Skeletal muscle satellite cell (primary cell): ENCODE measurements at regions not wholly inside any gene's neighbourhood (a gene's known extent, or its start where the extent isn't known, plus 50 kb on each side); places are given as distances from the start of the nearest gene placed in this dataset.
"Not testable (repeated sequence)": the region's sequence is repeated elsewhere in the genome, so short reads cannot be mapped to it uniquely, and the experiment has no call there.

Experiments used
- H3K27me3 ChIP-seq: 2 replicates; pipeline ENCODE4 v1.7.0; 2013; ENCODE audit warnings: low read length; ENCODE audit not compliant: control insufficient read depth, insufficient read depth
- H3K36me3 ChIP-seq: 2 replicates; pipeline ENCODE4 v1.7.0; 2013; ENCODE audit warnings: mild to moderate bottlenecking, control low read depth, low read length; ENCODE audit not compliant: insufficient read depth
- H3K4me1 ChIP-seq: 2 replicates; pipeline ENCODE4 v1.7.0; 2013; ENCODE audit warnings: low read length; ENCODE audit not compliant: control insufficient read depth, insufficient read depth
- H3K4me2 ChIP-seq: 2 replicates; pipeline ENCODE4 v1.7.0; 2013; ENCODE audit warnings: mild to moderate bottlenecking, low read length
- H3K4me3 ChIP-seq: 2 replicates; pipeline ENCODE4 v1.7.0; 2013; ENCODE audit warnings: low read length
- H3K9ac ChIP-seq: 2 replicates; pipeline ENCODE4 v1.7.0; 2013; ENCODE audit warnings: mild to moderate bottlenecking, low read depth, low read length, moderate library complexity
- H3K9me3 ChIP-seq: replicated peaks from 2 replicates; pipeline ENCODE4 v1.7.0; 2013; ENCODE audit warnings: mild to moderate bottlenecking, control low read depth, low read length

- Histone ChIP-seq H3K36me3 (no peaks in the 10 kb centered on the region), H3K4me3 (no peak overlapping the region), H3K4me1 (peaks cover 5% of the 10 kb centered on the region), H3K4me2 (no peak overlapping the region), H3K9ac (no peak overlapping the region), H3K9me3 (no peaks in the 10 kb centered on the region), H3K27me3 (no peaks in the 10 kb centered on the region)
Observed at GRCh38 chr2:83234246-83234645, 1224.8 kb downstream of the SUCLG1 start.

- peaks cover 5% of the 10 kb centered on the region for H3K4me1 ChIP-seq
- H3K9me3 ChIP-seq, result no peaks in the 10 kb centered on the region
- no peak overlapping the region for H3K4me3 ChIP-seq
- H3K36me3 ChIP-seq, result no peaks in the 10 kb centered on the region
- H3K9ac ChIP-seq, result no peak overlapping the region
- H3K4me2 ChIP-seq, result no peak overlapping the region
- H3K27me3 ChIP-seq, result no peaks in the 10 kb centered on the region
Observed at GRCh38 chr2:83233781-83234180, 1225.3 kb downstream of the SUCLG1 start.

DNA sequence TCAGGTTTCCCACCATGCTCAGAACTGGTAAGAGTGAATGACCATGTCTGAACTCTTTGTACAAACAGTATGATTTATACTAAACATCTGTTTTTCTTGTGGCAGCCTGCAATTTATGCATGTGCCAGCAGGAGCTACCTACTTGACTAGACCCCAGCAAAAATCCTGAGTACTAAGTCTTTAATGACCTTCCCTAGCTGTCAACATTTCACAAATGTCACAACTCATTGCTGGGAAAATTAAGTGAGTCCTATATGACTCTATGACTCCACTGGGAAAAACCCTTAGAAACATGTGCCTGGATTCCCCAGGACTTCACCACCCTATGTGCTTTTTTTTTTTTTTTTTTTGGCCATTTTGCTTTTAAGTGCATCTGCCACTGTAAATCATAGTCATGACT is 1225.8 kb downstream of the SUCLG1 start:
- no peak overlapping the region for H3K4me2 ChIP-seq
- peaks cover 5% of the 10 kb centered on the region for H3K4me1 ChIP-seq
- H3K9ac ChIP-seq, result no peak overlapping the region
- no peaks in the 10 kb centered on the region for H3K36me3 ChIP-seq
- no peaks in the 10 kb centered on the region for H3K27me3 ChIP-seq
- no peak overlapping the region for H3K4me3 ChIP-seq
- H3K9me3 ChIP-seq, result no peaks in the 10 kb centered on the region

DNA sequence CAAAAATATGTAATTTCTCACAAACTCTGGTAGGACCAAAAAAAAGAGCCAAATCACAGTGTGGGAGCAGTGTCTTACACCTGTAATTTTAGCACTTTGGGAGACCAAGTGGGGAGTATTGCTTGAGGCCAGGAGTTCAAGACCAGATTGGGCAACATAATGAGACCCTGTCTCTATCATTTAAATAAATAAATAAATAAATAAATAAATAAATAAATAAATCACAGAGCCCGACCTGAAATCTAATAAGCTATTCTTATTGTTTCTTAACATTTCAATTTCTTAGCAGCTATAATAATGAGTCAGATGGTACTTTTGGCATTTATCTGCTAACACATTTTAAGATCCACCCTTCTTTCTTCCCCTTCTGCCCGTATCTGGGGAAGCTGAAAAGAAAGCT is 1229.6 kb downstream of the SUCLG1 start:
- Histone ChIP-seq H3K9me3 (no peaks in the 10 kb centered on the region), H3K27me3 (no peaks in the 10 kb centered on the region), H3K4me3 (no peak overlapping the region), H3K4me1 (peaks cover 5% of the 10 kb centered on the region), H3K4me2 (no peak overlapping the region), H3K36me3 (no peaks in the 10 kb centered on the region), H3K9ac (no peak overlapping the region)

DNA sequence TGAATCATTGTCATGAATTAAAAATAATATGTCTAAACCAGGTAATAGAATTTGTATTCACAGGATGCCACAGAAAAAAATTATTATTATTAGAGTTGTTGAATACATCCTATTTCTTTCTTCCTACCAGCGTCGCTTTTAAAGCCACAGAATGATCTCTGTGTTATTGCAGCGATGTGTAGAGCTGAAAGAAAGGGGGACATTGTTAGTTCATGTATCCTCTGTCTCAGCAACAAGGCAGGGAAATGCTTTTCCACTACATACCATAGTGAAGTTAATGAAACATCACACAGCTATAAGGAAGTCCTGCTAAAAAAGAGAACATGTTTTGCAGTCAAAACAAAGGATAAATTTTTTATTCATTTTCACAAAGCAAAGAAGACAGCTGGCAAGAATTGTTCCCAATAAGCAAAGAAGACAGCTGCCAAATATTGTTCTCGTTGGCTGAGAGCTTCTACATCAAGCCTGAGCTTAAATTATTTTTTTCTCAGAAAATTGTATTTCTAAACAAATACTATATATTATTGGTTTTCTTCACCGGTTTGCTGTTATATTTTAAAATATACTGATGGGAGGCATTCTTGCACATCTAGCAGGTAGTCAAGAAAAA is 1234.4 kb downstream of the SUCLG1 start:
- Histone ChIP-seq H3K36me3 (no peaks in the 10 kb centered on the region), H3K9me3 (no peaks in the 10 kb centered on the region), H3K4me1 (peaks cover 4% of the 10 kb centered on the region), H3K4me2 (no peak overlapping the region), H3K27me3 (no peaks in the 10 kb centered on the region), H3K9ac (no peak overlapping the region), H3K4me3 (no peak overlapping the region)

DNA sequence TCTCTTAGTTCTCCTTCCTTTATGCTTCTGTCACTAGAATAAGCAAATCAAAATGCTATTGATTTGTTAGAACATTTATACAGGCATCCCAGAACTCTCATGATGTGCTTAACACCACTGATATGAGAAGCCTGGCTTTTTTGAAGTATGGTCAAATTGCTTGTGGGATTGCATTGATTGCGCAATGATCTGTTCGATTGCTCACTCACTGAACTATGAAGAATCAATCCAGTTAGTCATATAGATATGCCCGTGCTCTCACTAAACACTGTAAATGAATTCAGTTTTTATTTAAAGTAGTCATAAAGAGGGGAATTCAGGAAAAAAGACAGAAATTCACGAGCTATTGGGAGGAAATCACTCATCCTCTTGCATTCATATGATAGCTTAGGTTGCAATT is 1237.8 kb downstream of the SUCLG1 start:
- no peaks in the 10 kb centered on the region for H3K9me3 ChIP-seq
- no peak overlapping the region for H3K4me2 ChIP-seq
- no peaks in the 10 kb centered on the region for H3K27me3 ChIP-seq
- H3K9ac ChIP-seq, result no peak overlapping the region
- peaks cover 4% of the 10 kb centered on the region for H3K4me1 ChIP-seq
- H3K4me3 ChIP-seq, result no peak overlapping the region
- H3K36me3 ChIP-seq, result no peaks in the 10 kb centered on the region

- Histone ChIP-seq H3K4me1 (peaks cover 4% of the 10 kb centered on the region), H3K36me3 (no peaks in the 10 kb centered on the region), H3K4me2 (no peak overlapping the region), H3K9me3 (no peaks in the 10 kb centered on the region), H3K27me3 (no peaks in the 10 kb centered on the region), H3K9ac (no peak overlapping the region), H3K4me3 (no peak overlapping the region)
Observed at GRCh38 chr2:83217854-83218253, 1241.2 kb downstream of the SUCLG1 start.

DNA sequence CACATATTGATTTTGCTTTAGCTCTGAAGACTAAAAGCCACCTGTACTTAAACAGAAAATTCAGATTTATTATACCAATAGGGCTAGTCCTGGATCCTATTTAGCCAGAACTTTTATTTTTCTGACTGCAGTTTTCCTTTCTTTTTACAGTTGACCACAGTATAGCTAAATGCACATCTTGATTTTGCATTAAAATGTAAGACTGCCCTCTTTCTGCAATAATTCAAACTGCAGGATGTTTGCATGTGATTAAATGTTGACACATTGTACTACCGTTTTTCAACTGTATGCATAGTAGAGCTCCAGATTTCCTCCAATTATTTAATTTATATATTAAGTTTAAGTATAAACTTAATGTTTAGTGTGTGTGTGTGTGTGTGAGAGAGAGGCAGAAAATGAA is 1262.9 kb downstream of the SUCLG1 start:
- Histone ChIP-seq H3K4me3 (no peak overlapping the region), H3K4me1 (no peaks in the 10 kb centered on the region), H3K27me3 (no peaks in the 10 kb centered on the region), H3K9me3 (no peaks in the 10 kb centered on the region), H3K9ac (peak overlapping the region; percentile 7), H3K4me2 (no peak overlapping the region), H3K36me3 (no peaks in the 10 kb centered on the region)

GRCh38 chr2:83191316-83191715 is 1267.8 kb downstream of the SUCLG1 start:
- no peak overlapping the region for H3K4me2 ChIP-seq
- no peaks in the 10 kb centered on the region for H3K9me3 ChIP-seq
- H3K4me1 ChIP-seq, result no peaks in the 10 kb centered on the region
- no peak overlapping the region for H3K4me3 ChIP-seq
- no peaks in the 10 kb centered on the region for H3K27me3 ChIP-seq
- H3K36me3 ChIP-seq, result no peaks in the 10 kb centered on the region
- no peak overlapping the region for H3K9ac ChIP-seq

DNA sequence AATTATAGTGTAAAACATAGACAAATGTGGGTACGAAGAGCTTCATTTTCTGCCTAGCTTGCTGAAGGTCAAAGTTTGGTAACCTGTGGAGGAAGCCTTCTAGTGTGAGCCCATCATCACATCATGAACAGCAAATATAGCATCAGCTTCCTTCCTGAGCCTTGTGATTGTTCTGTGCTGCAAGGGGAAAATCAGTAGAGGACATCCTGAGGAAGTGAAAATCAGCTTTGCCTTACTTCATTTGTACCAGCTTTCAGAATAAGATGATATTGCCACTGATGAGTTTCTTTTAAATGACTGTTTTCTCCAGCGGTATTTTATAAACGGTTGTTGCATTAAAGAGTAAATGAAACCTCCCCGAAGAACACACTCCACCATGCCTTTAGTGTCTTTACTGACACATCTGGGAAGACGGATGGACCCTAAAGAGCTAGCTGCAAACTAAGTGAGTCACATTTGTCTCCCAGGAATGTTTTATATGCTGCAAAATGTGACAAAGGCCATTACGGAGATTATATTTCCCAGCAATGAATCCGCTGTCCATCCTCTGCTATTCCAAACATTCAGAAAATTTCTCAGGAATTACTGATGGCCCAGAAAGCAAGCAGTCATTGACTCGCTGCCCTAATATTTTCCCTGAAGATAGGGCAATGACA is 1272.8 kb downstream of the SUCLG1 start:
- no peak overlapping the region for H3K9ac ChIP-seq
- no peaks in the 10 kb centered on the region for H3K36me3 ChIP-seq
- H3K4me3 ChIP-seq, result peak overlapping the region; percentile 12
- no peaks in the 10 kb centered on the region for H3K9me3 ChIP-seq
- H3K27me3 ChIP-seq, result no peaks in the 10 kb centered on the region
- no peaks in the 10 kb centered on the region for H3K4me1 ChIP-seq
- peak overlapping the region; percentile 31 for H3K4me2 ChIP-seq

- H3K9ac ChIP-seq, H3K4me3 ChIP-seq: not testable (repeated sequence)
Observed at GRCh38 chr2:83180862-83181530, 1278.1 kb downstream of the SUCLG1 start.

DNA sequence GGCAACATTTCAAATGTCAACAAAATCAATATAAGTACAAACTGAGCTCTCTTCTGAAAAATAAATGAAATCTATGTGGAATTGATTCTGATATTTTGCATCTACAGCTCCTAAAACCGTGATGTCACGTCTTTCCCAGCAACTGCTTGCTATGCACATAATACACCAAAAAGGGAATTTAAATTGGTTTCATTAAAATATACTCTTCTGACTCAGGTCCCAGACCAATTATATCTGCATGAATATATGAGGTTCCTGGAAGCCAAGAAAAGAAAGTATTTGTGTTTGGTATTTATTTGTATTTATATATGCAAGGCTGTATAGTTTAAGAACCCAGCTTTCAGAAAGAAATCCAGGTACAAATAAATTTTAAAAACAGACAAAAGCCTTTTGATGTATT is 1282.5 kb downstream of the SUCLG1 start:
- Histone ChIP-seq H3K9me3 (no peaks in the 10 kb centered on the region), H3K27me3 (no peaks in the 10 kb centered on the region), H3K4me3 (no peak overlapping the region), H3K9ac (no peak overlapping the region), H3K4me2 (no peak overlapping the region), H3K4me1 (no peaks in the 10 kb centered on the region), H3K36me3 (no peaks in the 10 kb centered on the region)

More at GRCh38 chr2:83180862-83181530, 1278.1 kb downstream of the SUCLG1 start:
- H3K9me3 ChIP-seq, H3K4me1 ChIP-seq, H3K4me2 ChIP-seq, H3K36me3 ChIP-seq, H3K27me3 ChIP-seq: not testable (repeated sequence)
